Effector memory CD8-positive, alpha-beta T cell (primary cell): ENCODE measurements at regions not wholly inside any gene's neighbourhood (a gene's known extent, or its start where the extent isn't known, plus 50 kb on each side); places are given as distances from the start of the nearest gene placed in this dataset.

ENCODE experiments used
- ATAC-seq: fragments of 150-1000 bp; cut with Tn5 transposase; replicated peaks from 2 replicates; pipeline ENCODE4 v1.10.0; 2021; ENCODE audit warnings: mild to moderate bottlenecking, moderate library complexity
- DNase-seq, 3 experiments: peaks; one replicate each; pipeline ENCODE4 v3.0.0; 2021
- H3K27ac Mint-ChIP-seq, 2 donors: one replicate each; pipeline ENCODE4 v1.8.0; 2022; ENCODE audit warnings: mild to moderate bottlenecking in 2 of 2, mixed read lengths in 2 of 2, moderate library complexity in 2 of 2
- H3K27me3 Mint-ChIP-seq, 2 donors: one replicate each; pipeline ENCODE4 v1.8.0; 2022; ENCODE audit warnings: mixed read lengths in 2 of 2
- H3K36me3 Mint-ChIP-seq: one replicate; pipeline ENCODE4 v1.8.0; 2022; ENCODE audit warnings: mild to moderate bottlenecking, moderate library complexity, mixed read lengths; ENCODE audit not compliant: insufficient read depth
- H3K4me1 Mint-ChIP-seq, 2 donors: one replicate each; pipeline ENCODE4 v1.8.0; 2022; ENCODE audit warnings: low read depth in 2 of 2, mixed read lengths in 2 of 2
- H3K4me3 Mint-ChIP-seq, 2 donors: one replicate each; pipeline ENCODE4 v1.8.0; 2022; ENCODE audit warnings: mild to moderate bottlenecking in 2 of 2, mixed read lengths in 2 of 2, moderate library complexity in 2 of 2
- H3K9me3 Mint-ChIP-seq, 2 donors: one replicate each; pipeline ENCODE4 v1.8.0; 2022; ENCODE audit warnings: mixed read lengths in 2 of 2

DNA sequence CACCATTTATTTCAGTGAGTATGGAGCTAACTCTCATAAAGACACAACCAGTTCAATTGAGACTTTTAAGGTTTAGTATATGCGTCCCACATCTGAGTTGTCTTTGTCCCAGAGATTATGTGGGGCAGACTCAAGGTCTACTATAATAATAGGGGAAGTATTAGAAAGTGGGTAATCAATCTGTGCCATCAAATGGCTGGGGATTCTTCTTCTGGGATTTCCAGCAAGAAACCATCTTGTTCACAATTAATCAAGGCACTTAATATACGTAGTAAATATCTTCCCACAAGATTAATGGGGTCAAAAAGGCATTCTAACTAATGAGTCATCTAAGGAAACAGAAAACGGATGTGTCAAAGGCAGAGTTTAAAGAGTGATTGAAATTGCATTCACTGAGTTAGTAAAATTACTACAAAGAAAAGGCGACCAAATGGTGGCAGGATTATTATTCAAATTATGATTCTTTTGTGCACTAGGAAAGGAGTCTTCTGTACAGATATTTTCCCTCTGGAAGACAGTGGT lies 179.8 kb upstream of the REG3G start:
- DNase-seq (no peak), ATAC-seq (no peak)
- H3K36me3 Mint-ChIP-seq: no peaks in the 10 kb centered on the region
- H3K4me1 Mint-ChIP-seq: no peaks in the 10 kb centered on the region
- no peak overlapping the region for H3K4me3 Mint-ChIP-seq
- H3K27me3 Mint-ChIP-seq: no peaks in the 10 kb centered on the region
- peaks cover 4 to 10% of the 10 kb centered on the region in 2 donors for H3K9me3 Mint-ChIP-seq
- H3K27ac Mint-ChIP-seq: no peak overlapping the region

GRCh38 chr2:78861546-78861945 lies 164.0 kb upstream of the REG3G start:
- ATAC-seq (no peak), DNase-seq (no peak)
- H3K27me3 Mint-ChIP-seq: no peaks in the 10 kb centered on the region
- H3K27ac Mint-ChIP-seq: no peak overlapping the region
- no peaks in the 10 kb centered on the region for H3K36me3 Mint-ChIP-seq
- H3K4me3 Mint-ChIP-seq: no peak overlapping the region
- peaks cover 7 to 21% of the 10 kb centered on the region in 2 donors for H3K9me3 Mint-ChIP-seq
- H3K4me1 Mint-ChIP-seq: no peaks in the 10 kb centered on the region

DNA sequence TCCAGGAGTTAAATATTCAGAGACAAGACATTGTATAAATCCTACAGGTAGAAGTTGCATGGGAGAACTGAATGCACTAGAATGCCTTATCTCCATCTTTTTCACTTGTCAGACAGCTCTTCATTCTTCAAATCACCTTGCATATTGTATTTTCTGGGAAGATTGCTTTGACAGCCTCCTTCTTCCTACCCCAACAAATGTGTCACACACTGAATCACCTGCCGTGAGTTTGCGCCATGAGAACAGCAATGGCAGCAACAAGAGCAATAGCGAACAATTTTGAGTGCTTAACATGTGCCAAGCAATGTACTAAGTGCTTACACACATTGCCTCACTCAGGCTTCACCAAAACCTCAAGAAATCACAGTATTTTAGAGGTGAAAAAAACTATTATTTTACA lies 161.3 kb upstream of the REG3G start:
- DNase-seq (no peak), ATAC-seq (no peak)
- H3K27ac Mint-ChIP-seq: no peak overlapping the region
- H3K4me3 Mint-ChIP-seq: no peak overlapping the region
- H3K9me3 Mint-ChIP-seq: peaks cover 7 to 29% of the 10 kb centered on the region in 2 donors
- no peaks in the 10 kb centered on the region for H3K4me1 Mint-ChIP-seq
- H3K36me3 Mint-ChIP-seq: no peaks in the 10 kb centered on the region
- no peaks in the 10 kb centered on the region for H3K27me3 Mint-ChIP-seq

DNA sequence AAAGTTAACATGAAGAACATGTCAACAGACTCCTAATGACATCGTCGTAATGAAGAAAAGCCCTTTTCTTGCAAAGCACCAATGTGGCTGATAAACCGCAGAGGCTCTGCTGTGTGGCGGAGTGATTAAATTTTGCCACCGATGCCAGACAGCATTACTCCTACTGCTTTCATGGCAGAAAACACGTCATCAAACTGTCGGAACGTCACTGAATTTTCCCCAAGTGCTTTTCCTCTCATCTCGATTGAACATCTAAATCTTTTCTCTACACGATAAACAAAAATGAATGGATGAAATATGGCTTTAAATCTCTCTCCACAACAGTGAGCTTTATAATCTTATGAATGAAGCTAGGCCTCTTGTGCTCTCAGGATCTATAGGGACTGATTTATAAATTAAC lies 159.8 kb upstream of the REG3G start:
- Mint-ChIP-seq H3K9me3 (peaks cover 7 to 29% of the 10 kb centered on the region in 2 donors), H3K27ac (no peak overlapping the region), H3K36me3 (no peaks in the 10 kb centered on the region), H3K27me3 (no peaks in the 10 kb centered on the region), H3K4me1 (no peaks in the 10 kb centered on the region), H3K4me3 (no peak overlapping the region)
- ATAC-seq: no peak
- no peak for DNase-seq

- no peaks in the 10 kb centered on the region for H3K4me1 Mint-ChIP-seq
These were observed 155.0 kb upstream of the REG3G start for GRCh38 chr2:78870343-78870967.

DNA sequence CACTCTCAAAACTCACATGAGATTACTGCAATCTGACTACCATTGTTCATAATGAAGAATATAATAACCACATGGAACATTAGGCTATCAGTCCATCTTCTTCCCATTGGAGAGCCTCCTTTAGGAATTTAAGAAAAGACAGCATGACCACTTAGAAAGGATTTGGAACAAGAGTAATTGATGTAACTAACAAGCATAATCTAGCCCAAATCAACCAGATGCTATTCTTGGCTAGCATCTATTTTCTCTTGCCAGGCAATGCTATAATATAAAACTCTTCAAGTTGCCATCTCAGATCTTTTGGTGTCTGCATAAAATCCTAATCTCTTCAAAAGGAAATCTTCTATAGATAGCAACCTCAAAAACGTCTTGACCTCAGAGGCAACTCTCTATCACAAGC lies 152.0 kb upstream of the REG3G start:
- DNase-seq: no peak
- Mint-ChIP-seq H3K9me3 (peaks cover 4% of the 10 kb centered on the region in 2 donors), H3K4me3 (no peak overlapping the region), H3K36me3 (no peaks in the 10 kb centered on the region), H3K27ac (no peak overlapping the region), H3K4me1 (no peaks in the 10 kb centered on the region), H3K27me3 (no peaks in the 10 kb centered on the region)
- no peak for ATAC-seq

More at GRCh38 chr2:78870343-78870967, 155.0 kb upstream of the REG3G start:
- H3K27me3 Mint-ChIP-seq: no peaks in the 10 kb centered on the region
- peaks cover 2 to 7% of the 10 kb centered on the region in 2 donors for H3K9me3 Mint-ChIP-seq
- no peak overlapping the region for H3K4me3 Mint-ChIP-seq
- no peaks in the 10 kb centered on the region for H3K36me3 Mint-ChIP-seq
- ATAC-seq: no peak
- DNase-seq: no peak
- no peak overlapping the region for H3K27ac Mint-ChIP-seq

DNA sequence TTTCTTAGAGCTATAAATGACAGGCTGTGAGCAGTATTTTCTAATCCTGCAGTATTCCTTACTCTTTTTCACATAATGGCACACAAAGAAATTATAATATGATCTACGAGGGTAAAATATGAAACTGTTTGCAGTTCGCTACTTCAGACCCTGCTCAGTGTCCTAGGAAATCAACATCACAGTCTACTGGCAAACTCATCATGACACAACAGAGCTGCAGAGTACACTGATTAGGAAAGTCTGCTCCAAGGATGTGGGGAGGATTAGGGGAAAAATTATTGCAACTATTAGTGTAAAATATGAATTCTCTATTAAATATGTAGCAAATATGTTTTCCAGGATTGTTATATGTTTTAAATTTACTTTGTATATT lies 149.2 kb upstream of the REG3G start:
- ATAC-seq (no peak), DNase-seq (no peak)
- no peak overlapping the region for H3K27ac Mint-ChIP-seq
- H3K9me3 Mint-ChIP-seq: peaks cover 7 to 8% of the 10 kb centered on the region in 2 donors
- H3K36me3 Mint-ChIP-seq: no peaks in the 10 kb centered on the region
- H3K4me3 Mint-ChIP-seq: no peak overlapping the region
- H3K27me3 Mint-ChIP-seq: no peaks in the 10 kb centered on the region
- no peaks in the 10 kb centered on the region for H3K4me1 Mint-ChIP-seq

GRCh38 chr2:78887446-78887845 lies 138.1 kb upstream of the REG3G start:
- no peak for DNase-seq
- Mint-ChIP-seq H3K4me1 (no peaks in the 10 kb centered on the region), H3K36me3 (no peaks in the 10 kb centered on the region), H3K27me3 (no peaks in the 10 kb centered on the region), H3K27ac (no peak overlapping the region), H3K4me3 (no peak overlapping the region), H3K9me3 (peaks cover 14% of the 10 kb centered on the region in 2 donors)
- ATAC-seq: no peak

GRCh38 chr2:78890935-78891334 lies 134.6 kb upstream of the REG3G start:
- DNase-seq: no peak
- ATAC-seq: no peak
- H3K4me1 Mint-ChIP-seq: no peaks in the 10 kb centered on the region

DNA sequence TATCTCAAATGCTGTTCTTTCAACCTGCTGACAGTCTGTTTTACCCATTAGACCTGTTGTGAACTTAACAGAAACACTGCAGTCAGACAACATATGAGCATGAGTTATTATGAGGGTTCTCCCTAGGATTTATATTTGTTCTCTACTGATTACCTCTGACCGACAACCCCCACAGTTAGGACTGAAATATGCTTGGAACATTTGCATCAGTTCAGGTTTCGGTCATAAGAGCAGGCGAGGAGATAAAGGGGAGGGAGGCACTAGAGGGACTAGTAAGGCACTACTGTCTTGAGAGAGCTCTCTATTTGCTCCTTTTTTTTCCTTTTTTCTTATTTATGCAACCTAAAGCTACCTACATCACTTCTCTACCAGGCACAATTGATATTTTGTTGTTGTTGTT lies 133.2 kb upstream of the REG3G start:
- DNase-seq (no peak), ATAC-seq (no peak)
- Mint-ChIP-seq H3K36me3 (no peaks in the 10 kb centered on the region), H3K4me1 (no peaks in the 10 kb centered on the region), H3K27me3 (no peaks in the 10 kb centered on the region), H3K9me3 (peaks cover 17 to 24% of the 10 kb centered on the region in 2 donors), H3K4me3 (no peak overlapping the region), H3K27ac (no peak overlapping the region)

More at GRCh38 chr2:78890935-78891334, 134.6 kb upstream of the REG3G start:
- no peaks in the 10 kb centered on the region for H3K27me3 Mint-ChIP-seq
- no peaks in the 10 kb centered on the region for H3K36me3 Mint-ChIP-seq
- H3K27ac Mint-ChIP-seq: no peak overlapping the region
- H3K9me3 Mint-ChIP-seq: peaks cover 14 to 19% of the 10 kb centered on the region in 2 donors
- H3K4me3 Mint-ChIP-seq: no peak overlapping the region

GRCh38 chr2:78895022-78895421 lies 130.5 kb upstream of the REG3G start:
- ATAC-seq (no peak), DNase-seq (no peak)
- Mint-ChIP-seq H3K27me3 (no peaks in the 10 kb centered on the region), H3K27ac (no peak overlapping the region), H3K36me3 (no peaks in the 10 kb centered on the region), H3K4me3 (no peak overlapping the region), H3K9me3 (peaks cover 16 to 25% of the 10 kb centered on the region in 2 donors), H3K4me1 (no peaks in the 10 kb centered on the region)

DNA sequence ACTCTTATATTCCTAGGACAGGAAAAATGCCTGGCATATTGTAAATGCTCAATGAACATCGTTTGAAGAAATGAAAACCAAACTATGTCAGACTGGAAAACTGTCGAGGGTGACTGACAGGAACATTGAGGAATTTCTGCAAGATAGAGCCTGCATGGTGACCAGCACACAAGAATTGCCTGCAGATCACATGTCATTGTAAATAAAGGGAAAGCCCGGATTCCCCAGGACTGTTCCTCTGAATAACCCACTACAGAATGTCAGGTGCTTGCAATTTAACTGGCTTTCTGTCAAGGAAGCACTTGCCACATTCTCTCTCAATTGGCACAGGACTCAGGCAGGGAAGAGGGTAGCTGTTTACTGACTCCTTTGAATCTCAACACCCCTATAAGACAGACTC lies 129.0 kb upstream of the REG3G start:
- Mint-ChIP-seq H3K27me3 (no peaks in the 10 kb centered on the region), H3K27ac (no peak overlapping the region), H3K4me1 (no peaks in the 10 kb centered on the region), H3K4me3 (no peak overlapping the region), H3K9me3 (peaks cover 14 to 18% of the 10 kb centered on the region in 2 donors), H3K36me3 (no peaks in the 10 kb centered on the region)
- ATAC-seq (no peak), DNase-seq (no peak)

- Mint-ChIP-seq H3K36me3 (no peaks in the 10 kb centered on the region), H3K4me3 (no peak overlapping the region), H3K9me3 (peaks cover 3 to 7% of the 10 kb centered on the region in 2 donors), H3K4me1 (no peaks in the 10 kb centered on the region), H3K27ac (no peak overlapping the region), H3K27me3 (no peaks in the 10 kb centered on the region)
- ATAC-seq: no peak
- no peak for DNase-seq
These were observed 118.4 kb upstream of the REG3G start for GRCh38 chr2:78907089-78907488.

GRCh38 chr2:78908973-78909372 lies 116.5 kb upstream of the REG3G start:
- Mint-ChIP-seq H3K27ac (no peak overlapping the region), H3K4me3 (no peak overlapping the region), H3K9me3 (peaks cover 3 to 7% of the 10 kb centered on the region in 2 donors), H3K36me3 (no peaks in the 10 kb centered on the region), H3K27me3 (no peaks in the 10 kb centered on the region), H3K4me1 (no peaks in the 10 kb centered on the region)
- ATAC-seq: no peak
- no peak for DNase-seq
